Small intestine (tissue), 7 donors: ENCODE measurements at regions not wholly inside any gene's neighbourhood (a gene's known extent, or its start where the extent isn't known, plus 50 kb on each side); places are given as distances from the start of the nearest gene placed in this dataset.
A peak's percentile ranks its signal among the peaks of the same experiment; 100 is the strongest.

ENCODE experiments used
- DNase-seq, 2 donors: peaks; one replicate each; pipeline versions ENCODE4 v3.0.0 to v3.0.0-alpha.2; 2013
- FAIRE-seq: peaks from 2 replicates; lab custom pipeline; 2012; peaks lifted over from hg19 to GRCh38; lab: Jason Lieb, UNC
- H3K27ac ChIP-seq, 3 donors: one replicate each; pipeline ENCODE4 v1.5.1; 2013; ENCODE audit warnings: low read length in 2 of 3, mild to moderate bottlenecking in 2 of 3, control low read depth in 1 of 3, inconsistent platforms in 1 of 3, low read depth in 1 of 3, moderate library complexity in 1 of 3
- H3K27me3 ChIP-seq, 3 donors: one replicate each; pipeline ENCODE4 v1.6.1; 2013; ENCODE audit warnings: low read length in 3 of 3, inconsistent platforms in 1 of 3; ENCODE audit not compliant: control insufficient read depth in 3 of 3, insufficient read depth in 3 of 3
- H3K36me3 ChIP-seq, 3 donors: one replicate each; pipeline ENCODE4 v1.6.1; 2013; ENCODE audit warnings: low read length in 3 of 3, inconsistent platforms in 1 of 3, low read depth in 1 of 3, mild to moderate bottlenecking in 1 of 3, moderate library complexity in 1 of 3; ENCODE audit not compliant: control insufficient read depth in 3 of 3, insufficient read depth in 2 of 3
- H3K4me1 ChIP-seq, 3 donors: one replicate each; pipeline ENCODE4 v1.6.1; 2013; ENCODE audit warnings: low read length in 2 of 3, inconsistent platforms in 1 of 3, low read depth in 1 of 3, mild to moderate bottlenecking in 1 of 3, moderate library complexity in 1 of 3; ENCODE audit not compliant: control insufficient read depth in 3 of 3, insufficient read depth in 2 of 3
- H3K4me3 ChIP-seq, 3 donors: one replicate each; pipeline ENCODE4 v1.5.1; 2013; ENCODE audit warnings: low read length in 3 of 3, control low read depth in 1 of 3, inconsistent platforms in 1 of 3, low read depth in 1 of 3, mild to moderate bottlenecking in 1 of 3, moderate library complexity in 1 of 3
- H3K9me3 ChIP-seq, 2 donors: one replicate each; pipeline ENCODE4 v1.6.1; 2013; ENCODE audit warnings: low read depth in 1 of 2, low read length in 1 of 2; ENCODE audit not compliant: control insufficient read depth in 2 of 2, insufficient read depth in 1 of 2
- WGBS, 3 donors: extraction: QIAGEN DNeasy Blood & Tissue Kit; methylation state at CpG; one replicate each; pipeline ENCODE4 v1.1.7; 2013; 5-methylcytosine and 5-hydroxymethylcytosine counted together
- donor health status: healthy with polysubstance abuse.
- donor health status: control.
- donor health status: control.
- donor health status: Bipolar disorder and iron deficiency.
- donor health status: healthy.

DNA sequence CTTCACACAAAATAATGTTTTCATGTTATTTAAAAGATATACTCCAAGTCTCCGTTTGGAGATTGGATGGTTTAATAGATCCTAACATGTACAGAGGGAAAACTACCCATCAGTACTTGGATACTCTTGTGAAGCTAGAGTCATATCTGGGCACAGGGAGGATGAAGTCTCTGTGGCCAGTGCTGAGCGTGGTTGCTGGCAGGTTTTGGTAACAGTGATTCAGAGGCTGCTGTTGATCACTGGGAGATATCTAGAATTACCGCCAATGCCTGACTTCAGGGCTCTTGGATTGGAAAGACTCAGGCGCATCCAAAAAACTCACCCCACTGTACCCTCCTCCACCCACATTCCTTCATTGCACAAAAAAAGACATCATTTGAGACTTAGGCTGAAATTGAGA is 107.2 kb upstream of the PGRMC2 start:
- Histone ChIP-seq H3K36me3 (no peaks in the 10 kb centered on the region), H3K27me3 (no peaks in the 10 kb centered on the region), H3K4me3 (no peak overlapping the region), H3K27ac (no peak overlapping the region), H3K4me1 (peaks cover 0 to 7% (median 0%) of the 10 kb centered on the region in 3 donors), H3K9me3 (no peaks in the 10 kb centered on the region)
- WGBS, 3 donors: 86 to 95% (median 90%) methylated on average over 4 of the region's 4 CpGs
- FAIRE-seq: no peak
- no peak for DNase-seq

DNA sequence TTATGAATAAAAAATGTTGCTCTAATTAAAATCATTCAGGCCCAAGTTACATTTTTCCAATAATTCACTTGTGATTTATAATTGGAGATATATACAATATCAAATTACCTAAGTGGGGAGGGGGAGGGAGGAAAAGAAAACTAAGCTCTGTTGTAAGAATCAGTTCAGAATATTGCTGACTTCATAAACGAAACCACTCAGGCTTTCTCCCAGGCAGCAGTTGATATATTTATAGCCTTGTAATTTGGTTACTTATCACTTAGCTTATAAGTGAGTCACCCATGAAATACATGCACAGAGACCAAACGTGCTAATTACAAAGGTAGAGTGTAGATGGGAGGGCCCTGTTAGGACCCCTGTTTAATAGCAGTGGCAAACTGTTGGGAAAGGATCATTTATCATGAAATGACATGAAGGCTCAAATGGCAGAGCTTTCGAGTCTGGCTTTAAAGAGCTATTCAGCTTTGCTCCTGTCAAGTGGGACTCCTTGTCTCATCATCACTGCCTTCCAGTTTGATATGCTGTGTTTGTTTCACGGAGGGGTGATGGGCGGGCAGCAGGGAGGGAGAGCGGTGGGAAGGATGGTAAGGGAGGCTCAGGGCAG is 105.6 kb upstream of the PGRMC2 start:
- no peaks in the 10 kb centered on the region for H3K36me3 ChIP-seq
- 14 to 36% (median 33%) methylated on average over 6 of the region's 6 CpGs for WGBS, 3 donors
- FAIRE-seq (no peak), DNase-seq (peak; percentile 63 to 70)
- H3K27me3 ChIP-seq: no peaks in the 10 kb centered on the region
- H3K9me3 ChIP-seq: no peaks in the 10 kb centered on the region
- H3K27ac ChIP-seq: peak overlapping the region in 1 of 3 donors; percentile 12
- H3K4me3 ChIP-seq: no peak overlapping the region
- peaks cover 0 to 7% (median 0%) of the 10 kb centered on the region in 3 donors for H3K4me1 ChIP-seq

DNA sequence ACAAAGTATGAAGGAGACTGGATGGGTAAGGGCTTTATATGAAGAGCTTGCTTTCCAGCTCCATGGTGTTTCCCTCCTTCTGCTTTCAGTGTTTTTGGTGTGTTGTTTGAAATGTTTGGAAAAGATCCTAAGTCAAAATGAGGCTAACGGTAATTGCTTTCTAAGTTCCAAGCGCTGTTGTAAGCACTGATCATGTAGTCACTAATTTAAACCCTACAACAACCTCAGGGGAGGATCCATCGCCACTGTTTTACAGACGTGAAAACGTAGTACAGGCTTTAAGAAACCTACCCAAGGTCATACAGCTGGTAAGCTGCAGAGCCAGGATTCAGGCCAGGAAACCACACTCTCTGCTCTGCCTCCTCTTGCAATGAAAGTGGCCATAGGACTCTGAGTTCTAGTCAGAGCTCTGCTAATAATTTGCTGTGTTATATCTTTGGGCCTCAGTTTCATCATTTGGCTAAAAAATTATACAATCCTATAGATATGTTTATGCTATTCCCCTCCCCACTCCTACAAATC is 102.9 kb upstream of the PGRMC2 start:
- no peak for DNase-seq
- Histone ChIP-seq H3K27ac (no peak overlapping the region), H3K9me3 (no peaks in the 10 kb centered on the region), H3K27me3 (no peaks in the 10 kb centered on the region), H3K4me3 (no peak overlapping the region), H3K36me3 (no peaks in the 10 kb centered on the region), H3K4me1 (peaks cover 0 to 13% (median 0%) of the 10 kb centered on the region in 3 donors)
- FAIRE-seq: no peak
- WGBS, 3 donors: 71 to 90% (median 73%) methylated on average over 5 of the region's 5 CpGs

DNA sequence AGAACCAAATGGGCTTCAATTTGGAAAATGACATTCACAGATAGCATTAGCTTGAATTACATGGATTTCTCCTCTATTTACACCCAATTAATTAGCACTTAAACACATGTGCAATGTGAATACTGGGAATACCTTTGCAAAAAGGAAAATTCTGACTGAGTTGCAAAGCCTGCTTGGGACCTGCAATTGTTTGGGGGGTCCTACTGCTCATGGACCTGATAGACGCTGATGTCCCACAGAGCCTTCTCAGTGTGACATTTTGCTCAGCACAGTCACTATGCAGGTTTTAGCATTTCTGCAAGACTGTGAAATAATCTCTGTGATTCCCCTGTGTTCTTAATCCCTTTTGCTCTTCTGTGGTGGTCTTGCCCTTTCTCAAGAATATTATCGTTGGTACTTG is 101.2 kb upstream of the PGRMC2 start:
- H3K36me3 ChIP-seq: no peaks in the 10 kb centered on the region
- 90 to 95% (median 91%) methylated on average over 2 of the region's 2 CpGs for WGBS, 3 donors
- peaks cover 0 to 13% (median 0%) of the 10 kb centered on the region in 3 donors for H3K4me1 ChIP-seq
- H3K9me3 ChIP-seq: no peaks in the 10 kb centered on the region
- no peak overlapping the region for H3K4me3 ChIP-seq
- no peak overlapping the region for H3K27ac ChIP-seq
- DNase-seq (no peak), FAIRE-seq (no peak)
- H3K27me3 ChIP-seq: no peaks in the 10 kb centered on the region

DNA sequence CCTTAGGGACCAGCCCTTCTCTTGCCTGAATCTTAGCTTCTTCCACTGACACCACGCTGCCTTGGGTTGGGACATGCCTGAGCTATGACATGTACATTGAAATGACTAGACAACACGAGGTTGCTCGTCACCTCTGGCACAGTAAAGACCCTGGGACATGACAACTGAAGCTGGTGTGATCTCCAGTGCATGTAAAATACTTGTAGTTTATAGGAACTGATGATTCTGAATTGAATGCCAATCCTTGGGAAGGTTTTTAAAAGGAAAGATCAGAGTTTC is 100.7 kb upstream of the PGRMC2 start:
- no peak overlapping the region for H3K27ac ChIP-seq
- 84 to 86% (median 86%) methylated on average over 3 of the region's 3 CpGs for WGBS, 3 donors
- H3K27me3 ChIP-seq: no peaks in the 10 kb centered on the region
- H3K4me3 ChIP-seq: no peak overlapping the region
- H3K4me1 ChIP-seq: peaks cover 0 to 9% (median 0%) of the 10 kb centered on the region in 3 donors
- no peaks in the 10 kb centered on the region for H3K9me3 ChIP-seq
- FAIRE-seq (no peak), DNase-seq (no peak)
- no peaks in the 10 kb centered on the region for H3K36me3 ChIP-seq

DNA sequence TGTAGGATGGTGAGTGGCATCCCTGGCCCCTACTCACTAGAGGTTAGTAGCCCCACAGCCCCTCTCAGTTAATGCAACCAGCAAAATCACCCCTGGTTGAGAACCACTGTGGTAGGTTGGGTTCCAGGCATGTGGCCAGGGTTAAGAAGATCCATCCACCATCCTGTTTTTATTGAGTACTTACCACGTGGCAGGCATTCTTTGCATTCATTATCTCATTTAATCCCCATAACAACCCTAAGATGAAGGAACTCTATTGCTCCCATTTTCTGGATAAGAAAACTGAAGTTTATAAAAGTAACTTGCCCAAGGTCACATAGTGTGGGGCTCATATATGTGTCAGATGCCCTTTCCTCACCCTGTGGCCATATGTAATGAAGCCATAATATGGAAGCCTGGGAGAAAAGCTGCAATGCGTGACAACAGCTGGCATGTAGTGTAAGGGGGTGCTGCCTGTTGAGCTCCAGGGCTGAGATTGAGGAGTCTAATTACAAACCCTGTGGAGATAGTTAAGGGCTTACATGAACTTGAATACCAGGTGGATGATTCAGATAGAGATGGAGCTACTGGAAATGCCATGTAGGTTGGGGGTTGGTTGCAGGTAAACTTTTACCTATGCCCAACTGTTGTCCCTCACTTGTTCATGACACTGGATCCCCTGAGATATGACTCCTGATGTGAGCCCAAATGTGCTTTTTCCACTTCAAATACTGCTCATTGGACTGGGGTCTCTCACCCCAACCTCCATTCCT is 100.2 kb upstream of the PGRMC2 start:
- no peaks in the 10 kb centered on the region for H3K27me3 ChIP-seq
- WGBS, 3 donors: 69 to 82% (median 81%) methylated on average over 2 of the region's 2 CpGs
- no peak overlapping the region for H3K4me3 ChIP-seq
- peak overlapping the region in 2 of 3 donors; percentile 6 to 63 for H3K27ac ChIP-seq
- FAIRE-seq (no peak), DNase-seq (no peak)
- H3K36me3 ChIP-seq: no peaks in the 10 kb centered on the region
- peaks cover 0 to 6% (median 0%) of the 10 kb centered on the region in 3 donors for H3K4me1 ChIP-seq
- H3K9me3 ChIP-seq: no peaks in the 10 kb centered on the region

DNA sequence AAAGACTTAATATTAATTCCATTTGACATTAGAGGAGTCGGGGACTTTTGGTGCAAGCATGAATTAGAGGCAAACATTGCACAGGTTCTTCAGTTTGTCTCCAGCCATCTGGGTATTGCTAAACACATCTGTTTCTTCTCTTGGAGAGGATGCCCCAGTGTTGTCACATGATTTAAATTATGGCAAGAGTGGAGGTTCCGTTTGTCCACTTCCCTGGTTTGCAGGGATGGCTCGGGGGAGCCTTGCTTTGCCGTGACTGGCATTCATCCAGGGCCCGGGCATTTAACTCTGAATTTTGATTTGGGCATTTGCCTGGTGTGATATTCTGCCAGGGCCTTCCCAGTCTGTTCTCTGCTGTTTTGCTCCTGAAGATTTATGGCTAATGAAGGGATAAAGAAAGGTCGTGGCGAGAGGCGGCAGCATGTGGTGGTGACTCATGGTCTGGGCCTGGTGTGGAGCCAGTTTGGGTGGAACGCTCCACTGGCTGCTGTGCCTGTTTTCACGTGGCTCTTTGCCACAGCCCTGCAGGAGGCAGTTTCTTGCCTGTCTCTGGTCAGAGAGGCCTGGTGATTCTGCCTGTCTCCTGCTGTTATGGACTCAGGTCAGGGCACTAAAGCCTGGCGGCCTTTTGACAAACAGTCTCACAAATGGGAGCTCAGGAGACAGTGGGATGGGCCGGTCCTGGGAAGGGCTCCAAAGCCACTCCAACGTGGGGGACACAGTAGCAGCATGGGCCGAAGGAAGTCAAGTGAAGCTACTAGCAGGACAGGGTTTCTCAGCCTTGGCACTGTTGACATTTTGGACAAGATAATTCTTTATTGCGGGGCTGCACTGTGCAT is 99.4 kb upstream of the PGRMC2 start:
- Histone ChIP-seq H3K27ac (peak overlapping the region in 2 of 3 donors; percentile 6 to 63), H3K27me3 (no peaks in the 10 kb centered on the region), H3K4me1 (peaks cover 0 to 5% (median 0%) of the 10 kb centered on the region in 3 donors), H3K4me3 (no peak overlapping the region), H3K36me3 (no peaks in the 10 kb centered on the region), H3K9me3 (no peaks in the 10 kb centered on the region)
- 33 to 44% (median 43%) methylated on average over 15 of the region's 15 CpGs for WGBS, 3 donors
- DNase-seq: peak; percentile 15 to 82
- no peak for FAIRE-seq

DNA sequence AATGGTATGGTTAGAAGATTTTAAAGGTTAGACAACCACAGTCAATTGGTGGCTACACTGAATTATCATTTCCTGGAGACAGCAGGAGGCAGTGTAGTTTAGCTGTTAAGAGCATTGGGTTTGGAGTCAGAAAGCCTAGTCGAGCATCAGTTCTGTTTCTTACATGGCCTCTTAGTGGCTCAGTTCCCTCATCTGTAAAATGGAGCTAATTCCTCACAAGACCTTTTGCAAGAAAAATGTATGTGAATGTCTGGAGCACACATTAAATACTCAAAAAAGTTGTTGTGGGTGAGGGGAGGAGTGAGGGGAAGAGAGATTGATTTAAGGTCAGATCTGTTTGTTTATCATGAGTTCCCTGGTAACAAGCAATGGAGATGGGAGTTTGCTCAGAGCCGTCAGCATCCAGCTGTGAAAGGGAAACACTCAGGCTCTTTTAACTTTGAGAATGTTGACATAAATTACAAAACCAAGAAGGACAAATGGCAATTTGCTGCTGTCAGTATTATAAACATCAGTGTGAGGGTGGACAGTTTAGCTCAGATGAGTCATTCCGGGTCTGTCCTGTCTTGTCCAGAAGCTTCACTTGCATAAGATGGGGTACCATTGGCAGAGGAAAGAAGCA is 98.2 kb upstream of the PGRMC2 start:
- FAIRE-seq (no peak), DNase-seq (peak in 1 of 2 donors; percentile 20)
- no peaks in the 10 kb centered on the region for H3K27me3 ChIP-seq
- H3K27ac ChIP-seq: peak overlapping the region in 1 of 3 donors; percentile 58
- no peaks in the 10 kb centered on the region for H3K36me3 ChIP-seq
- no peak overlapping the region for H3K4me3 ChIP-seq
- no peaks in the 10 kb centered on the region for H3K9me3 ChIP-seq
- peaks cover 0 to 5% (median 0%) of the 10 kb centered on the region in 3 donors for H3K4me1 ChIP-seq
- WGBS, 3 donors: 50 to 76% (median 75%) methylated on average over 3 of the region's 3 CpGs
